H9 (cell line): ENCODE measurements at regions not wholly inside any gene's neighbourhood (a gene's known extent, or its start where the extent isn't known, plus 50 kb on each side); places are given as distances from the start of the nearest gene placed in this dataset.

Experiments used
- DNase-seq: peaks from one replicate; pipeline ENCODE4 v3.0.0-alpha.2; 2017
- H2AFZ ChIP-seq: one replicate; pipeline ENCODE4 v1.6.1; 2013; ENCODE audit warnings: mild to moderate bottlenecking, low read length, control low read depth, moderate library complexity
- H2AK5ac ChIP-seq: 2 replicates; pipeline ENCODE4 v1.6.1; 2013; ENCODE audit warnings: low read length, control low read depth, mixed read lengths; ENCODE audit not compliant: insufficient read length
- H2BK120ac ChIP-seq: one replicate; pipeline ENCODE4 v1.6.1; 2013; ENCODE audit warnings: low read depth, mild to moderate bottlenecking, low read length, control low read depth, inconsistent platforms; ENCODE audit not compliant: poor library complexity, severe bottlenecking
- H2BK12ac ChIP-seq: 2 replicates; pipeline ENCODE4 v1.6.1; 2013; ENCODE audit warnings: low read length, control low read depth, mixed read lengths, low read depth; ENCODE audit not compliant: insufficient read length
- H2BK15ac ChIP-seq: 2 replicates; pipeline ENCODE4 v1.6.1; 2013; ENCODE audit warnings: low read depth, low read length, control low read depth
- H2BK20ac ChIP-seq: one replicate; pipeline ENCODE4 v1.6.1; 2013; ENCODE audit warnings: low read depth, mild to moderate bottlenecking, low read length, control low read depth, inconsistent platforms; ENCODE audit not compliant: poor library complexity, severe bottlenecking
- H2BK5ac ChIP-seq: 2 replicates; pipeline ENCODE4 v1.6.1; 2013; ENCODE audit warnings: low read length, control low read depth, mixed read lengths; ENCODE audit not compliant: insufficient read length
- H3K14ac ChIP-seq: 2 replicates; pipeline ENCODE4 v1.6.1; 2013; ENCODE audit warnings: low read length, control low read depth; ENCODE audit not compliant: insufficient read depth
- H3K18ac ChIP-seq: 2 replicates; pipeline ENCODE4 v1.6.1; 2013; ENCODE audit warnings: low read depth, mild to moderate bottlenecking, mixed read lengths, low read length, control low read depth; ENCODE audit not compliant: insufficient read length
- H3K23ac ChIP-seq: 2 replicates; pipeline ENCODE4 v1.6.1; 2013; ENCODE audit warnings: low read length, control low read depth, mixed read lengths, low read depth; ENCODE audit not compliant: insufficient read length
- H3K23me2 ChIP-seq: 2 replicates; pipeline ENCODE4 v1.6.1; 2013; ENCODE audit warnings: low read depth, mild to moderate bottlenecking, mixed read lengths, low read length, control low read depth; ENCODE audit not compliant: insufficient read length, poor library complexity, severe bottlenecking
- H3K27ac ChIP-seq: 2 replicates; pipeline ENCODE4 v1.5.1; 2013; ENCODE audit warnings: low read length, control low read depth, mixed read lengths, low read depth; ENCODE audit not compliant: insufficient read length
- H3K27me3 ChIP-seq: 2 replicates; pipeline ENCODE4 v1.6.1; 2013; ENCODE audit warnings: low read length, control low read depth, inconsistent platforms; ENCODE audit not compliant: insufficient read depth
- H3K4ac ChIP-seq: 2 replicates; pipeline ENCODE4 v1.6.1; 2013; ENCODE audit warnings: low read depth, mild to moderate bottlenecking, control low read depth, inconsistent platforms, low read length, moderate library complexity
- H3K4me1 ChIP-seq: 2 replicates; pipeline ENCODE4 v1.6.1; 2013; ENCODE audit warnings: low read length, control low read depth, inconsistent platforms; ENCODE audit not compliant: insufficient read depth
- H3K4me2 ChIP-seq: 2 replicates; pipeline ENCODE4 v1.6.1; 2013; ENCODE audit warnings: low read length, control low read depth, mixed read lengths; ENCODE audit not compliant: insufficient read length, insufficient read depth
- H3K56ac ChIP-seq: 2 replicates; pipeline ENCODE4 v1.6.1; 2013; ENCODE audit warnings: low read depth, mild to moderate bottlenecking, mixed read lengths, low read length, control low read depth; ENCODE audit not compliant: insufficient read length
- H3K79me1 ChIP-seq: 2 replicates; pipeline ENCODE4 v1.6.1; 2013; ENCODE audit warnings: low read depth, mild to moderate bottlenecking, moderate library complexity, low read length, control low read depth, inconsistent platforms; ENCODE audit not compliant: insufficient read depth, poor library complexity, severe bottlenecking
- H3K79me2 ChIP-seq: 2 replicates; pipeline ENCODE4 v1.6.1; 2013; ENCODE audit warnings: low read length, control low read depth, inconsistent platforms; ENCODE audit not compliant: insufficient read depth
- H3K9ac ChIP-seq: 2 replicates; pipeline ENCODE4 v1.6.1; 2013; ENCODE audit warnings: low read length, control low read depth, mixed read lengths; ENCODE audit not compliant: insufficient read length; ENCODE audit errors: extremely low read depth
- H3K9me3 ChIP-seq: one replicate; pipeline ENCODE4 v1.6.1; 2013; ENCODE audit warnings: low read depth, low read length, inconsistent platforms; ENCODE audit not compliant: control insufficient read depth
- H3T11ph ChIP-seq: one replicate; pipeline ENCODE4 v1.6.1; 2013; ENCODE audit warnings: mild to moderate bottlenecking, low read length, control low read depth, inconsistent platforms
- H4K20me1 ChIP-seq: one replicate; pipeline ENCODE4 v1.6.1; 2013; ENCODE audit not compliant: control insufficient read depth, insufficient read length, insufficient read depth
- H4K5ac ChIP-seq: 2 replicates; pipeline ENCODE4 v1.6.1; 2013; ENCODE audit warnings: low read depth, mild to moderate bottlenecking, mixed read lengths, low read length, control low read depth; ENCODE audit not compliant: insufficient read length
- H4K8ac ChIP-seq: replicated peaks from 2 replicates; pipeline ENCODE4 v1.6.1; 2013; ENCODE audit warnings: low read length, control low read depth, mixed read lengths, low read depth; ENCODE audit not compliant: insufficient read length
- H4K91ac ChIP-seq: 2 replicates; pipeline ENCODE4 v1.6.1; 2013; ENCODE audit warnings: low read depth, mild to moderate bottlenecking, moderate library complexity, mixed read lengths, low read length, control low read depth; ENCODE audit not compliant: insufficient read length
- H3K27ac Mint-ChIP-seq, 3 experiments: 2 replicates in 2 of 3; 3 replicates in 1 of 3; pipeline ENCODE4 v1.8.0; 2020 to 2021; ENCODE audit warnings: mixed read lengths in 3 of 3, mild to moderate bottlenecking in 1 of 3, moderate library complexity in 1 of 3
- H3K27me3 Mint-ChIP-seq: 2 replicates; pipeline ENCODE4 v1.8.0; 2021; ENCODE audit warnings: low read depth, mild to moderate bottlenecking, moderate library complexity, mixed read lengths
- H3K36me3 Mint-ChIP-seq, 3 experiments: 2 replicates in 2 of 3; 3 replicates in 1 of 3; pipeline ENCODE4 v1.8.0; 2020 to 2021; ENCODE audit warnings: low read depth in 3 of 3, mixed read lengths in 3 of 3; ENCODE audit not compliant: insufficient read depth in 1 of 3
- H3K4me1 Mint-ChIP-seq, 2 experiments: 2 replicates each; pipeline ENCODE4 v1.8.0; 2020; ENCODE audit warnings: mixed read lengths in 2 of 2
- H3K4me3 Mint-ChIP-seq, 2 experiments: 2 replicates in 1 of 2; 3 replicates in 1 of 2; pipeline ENCODE4 v1.8.0; 2020 to 2021; ENCODE audit warnings: mild to moderate bottlenecking in 2 of 2, mixed read lengths in 2 of 2, moderate library complexity in 1 of 2
- H3K9me3 Mint-ChIP-seq, 2 experiments: 2 replicates in 1 of 2; 3 replicates in 1 of 2; pipeline ENCODE4 v1.8.0; 2020; ENCODE audit warnings: mild to moderate bottlenecking in 2 of 2, mixed read lengths in 2 of 2, moderate library complexity in 1 of 2
- WGBS: extraction: QIAGEN DNeasy Blood & Tissue Kit; methylation state at CpG from one replicate; pipeline ENCODE4 v1.1.7; 2013; ENCODE audit warnings: missing lambda C conversion rate, low lambda C conversion rate, mixed read lengths; ENCODE audit not compliant: insufficient read length; ENCODE audit errors: extremely low coverage; 5-methylcytosine and 5-hydroxymethylcytosine counted together
- TF ChIP-seq, protein P1 (sequence below): fragments of 200-600 bp; sonication (generic); conservative IDR thresholded peaks from 3 replicates; pipeline ENCODE4 v1.8.0; 2021; ENCODE audit warnings: antibody characterized with exemption, mild to moderate bottlenecking

DNA sequence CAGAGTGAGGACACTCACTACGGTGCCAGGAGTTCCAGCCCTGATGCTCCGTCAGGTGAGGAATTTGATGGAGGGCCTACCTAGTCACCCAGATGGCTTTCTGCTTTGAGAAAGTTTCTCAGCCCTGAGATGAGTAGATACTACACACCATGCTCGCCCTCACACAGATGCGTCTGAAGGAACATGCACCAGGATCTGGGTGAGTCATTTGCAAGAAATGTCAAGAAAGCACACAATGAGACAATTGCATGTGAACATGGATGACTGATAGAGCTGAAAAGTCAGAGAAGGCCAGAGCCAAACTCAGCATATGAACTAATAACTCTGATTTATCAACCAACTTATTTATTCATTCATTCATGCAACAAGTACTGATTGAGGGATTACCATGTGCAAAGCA, 483.9 kb downstream of the OMA1 start:
- Histone ChIP-seq H3K23me2 (no peaks in the 10 kb centered on the region), H3K23ac (no peak overlapping the region), H3K9me3 (no peaks in the 10 kb centered on the region), H3K18ac (no peak overlapping the region), H4K8ac (no peak overlapping the region), H2AFZ (no peak overlapping the region), H3K4ac (no peak overlapping the region), H2AK5ac (no peak overlapping the region), H2BK5ac (no peak overlapping the region), H3K27me3 (no peaks in the 10 kb centered on the region), H3K4me2 (no peak overlapping the region), H3K9ac (no peak overlapping the region), H3K27ac (no peak overlapping the region), H2BK20ac (no peak overlapping the region), H3K4me1 (peaks cover 4% of the 10 kb centered on the region; the same call in 1 of the 2 replicates), H2BK15ac (no peak overlapping the region), H3K14ac (no peak overlapping the region), H3K79me1 (no peaks in the 10 kb centered on the region), H2BK120ac (no peak overlapping the region), H2BK12ac (no peak overlapping the region), H4K91ac (no peak overlapping the region), H3K56ac (no peak overlapping the region), H4K5ac (no peak overlapping the region), H3K79me2 (no peaks in the 10 kb centered on the region), H3T11ph (no peak overlapping the region), H4K20me1 (no peaks in the 10 kb centered on the region)
- Mint-ChIP-seq H3K4me1 (peaks cover 31% of the 10 kb centered on the region in 2 experiments), H3K27me3 (no peaks in the 10 kb centered on the region), H3K4me3 (no peak overlapping the region), H3K9me3 (no peaks in the 10 kb centered on the region), H3K27ac (no peak overlapping the region; a peak in 1 of 7 replicates), H3K36me3 (no peaks in the 10 kb centered on the region)
- no CpG with 5 or more reads among the region's 4 CpGs for WGBS
- no peak for DNase-seq
- TF ChIP-seq, protein P1, sequence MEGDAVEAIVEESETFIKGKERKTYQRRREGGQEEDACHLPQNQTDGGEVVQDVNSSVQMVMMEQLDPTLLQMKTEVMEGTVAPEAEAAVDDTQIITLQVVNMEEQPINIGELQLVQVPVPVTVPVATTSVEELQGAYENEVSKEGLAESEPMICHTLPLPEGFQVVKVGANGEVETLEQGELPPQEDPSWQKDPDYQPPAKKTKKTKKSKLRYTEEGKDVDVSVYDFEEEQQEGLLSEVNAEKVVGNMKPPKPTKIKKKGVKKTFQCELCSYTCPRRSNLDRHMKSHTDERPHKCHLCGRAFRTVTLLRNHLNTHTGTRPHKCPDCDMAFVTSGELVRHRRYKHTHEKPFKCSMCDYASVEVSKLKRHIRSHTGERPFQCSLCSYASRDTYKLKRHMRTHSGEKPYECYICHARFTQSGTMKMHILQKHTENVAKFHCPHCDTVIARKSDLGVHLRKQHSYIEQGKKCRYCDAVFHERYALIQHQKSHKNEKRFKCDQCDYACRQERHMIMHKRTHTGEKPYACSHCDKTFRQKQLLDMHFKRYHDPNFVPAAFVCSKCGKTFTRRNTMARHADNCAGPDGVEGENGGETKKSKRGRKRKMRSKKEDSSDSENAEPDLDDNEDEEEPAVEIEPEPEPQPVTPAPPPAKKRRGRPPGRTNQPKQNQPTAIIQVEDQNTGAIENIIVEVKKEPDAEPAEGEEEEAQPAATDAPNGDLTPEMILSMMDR: no peak
